ENCODE measurements at regions not wholly inside any gene's neighbourhood (a gene's known extent, or its start where the extent isn't known, plus 50 kb on each side); places are given as distances from the start of the nearest gene placed in this dataset.

- no peak for TF ChIP-seq CTCF (IDR thresholded peaks at IDR 0.05)
- Histone ChIP-seq H3K27ac (no peak overlapping the region), H3K4me3 (no peak overlapping the region)
- no peak for DNase-seq (ENCODE audit: low spot score)
Observed at GRCh38 chr2:133908171-133908570, 339.9 kb upstream of the NCKAP5 start.

- no peak overlapping the region for H3K4me3 ChIP-seq
- no peak overlapping the region for H3K27ac ChIP-seq
- DNase-seq (ENCODE audit: low spot score) = no peak
- TF ChIP-seq CTCF (IDR thresholded peaks at IDR 0.05) = no peak
Observed at GRCh38 chr2:133918141-133918540, 335.7 kb upstream of the MGAT5 start.

GRCh38 chr2:133919285-133919684 lies 334.6 kb upstream of the MGAT5 start:
- no peak overlapping the region for H3K27ac ChIP-seq
- no peak overlapping the region for H3K4me3 ChIP-seq
- no peak for TF ChIP-seq CTCF (IDR thresholded peaks at IDR 0.05)
- no peak for DNase-seq (ENCODE audit: low spot score)

GRCh38 chr2:133927894-133928293 lies 326.0 kb upstream of the MGAT5 start:
- no peak for TF ChIP-seq CTCF (IDR thresholded peaks at IDR 0.05)
- no peak overlapping the region for H3K4me3 ChIP-seq
- DNase-seq (ENCODE audit: low spot score) = no peak
- no peak overlapping the region for H3K27ac ChIP-seq

- TF ChIP-seq CTCF (IDR thresholded peaks at IDR 0.05) = no peak
- DNase-seq (ENCODE audit: low spot score) = no peak
- Histone ChIP-seq H3K27ac (no peak overlapping the region), H3K4me3 (no peak overlapping the region)
Observed at GRCh38 chr2:133936096-133936495, 317.8 kb upstream of the MGAT5 start.

- no peak overlapping the region for H3K27ac ChIP-seq
- TF ChIP-seq CTCF (IDR thresholded peaks at IDR 0.05) = no peak
- DNase-seq (ENCODE audit: low spot score) = no peak
- H3K4me3 ChIP-seq = no peak overlapping the region
Observed at GRCh38 chr2:133936601-133937000, 317.3 kb upstream of the MGAT5 start.

- DNase-seq (ENCODE audit: low spot score) = no peak
- H3K27ac ChIP-seq = no peak overlapping the region
- TF ChIP-seq CTCF (IDR thresholded peaks at IDR 0.05) = no peak
- no peak overlapping the region for H3K4me3 ChIP-seq
Observed at GRCh38 chr2:133937669-133938068, 316.2 kb upstream of the MGAT5 start.

Data from coronary artery (tissue), 2 donors.